HEK293 (cell line): ENCODE measurements at regions not wholly inside any gene's neighbourhood (a gene's known extent, or its start where the extent isn't known, plus 50 kb on each side); places are given as distances from the start of the nearest gene placed in this dataset.

ENCODE experiments used
- CTCF ChIA-PET: fragments of 350-600 bp; formaldehyde crosslinking; extraction: SDS; loops from one replicate; lab custom pipeline; 2021; ENCODE audit warnings: antibody characterized with exemption; lab: Yijun Ruan, JAX
- POLR2A ChIA-PET: fragments of 300-600 bp; formaldehyde crosslinking; extraction: SDS; loops from one replicate; lab custom pipeline; 2020; ENCODE audit warnings: antibody characterized with exemption, inconsistent platforms; lab: Yijun Ruan, JAX
- H3K27ac ChIP-seq: fragments of 200-500 bp; sonication (Bioruptor generic); 2 replicates; pipeline ENCODE4 v1.5.1; 2014; ENCODE audit warnings: low read depth, low read length, control low read depth, inconsistent platforms; ENCODE audit errors: extremely low read depth
- H3K36me3 ChIP-seq, 2 experiments: fragments of 200-500 bp in 1 of 2; sonication (Bioruptor generic) in 1 of 2; 1 replicate in 1 of 2; 2 replicates in 1 of 2; pipeline ENCODE4 v1.5.1; 2014 to 2017; ENCODE audit warnings: inconsistent platforms in 2 of 2, low read length in 2 of 2; ENCODE audit not compliant: control insufficient read depth in 2 of 2, insufficient read depth in 1 of 2
- H3K4me1 ChIP-seq: fragments of 200-500 bp; sonication (Bioruptor generic); 2 replicates; pipeline ENCODE4 v1.5.1; 2014; ENCODE audit warnings: mild to moderate bottlenecking, low read length, inconsistent platforms; ENCODE audit not compliant: control insufficient read depth, insufficient read depth
- H3K4me3 ChIP-seq: 2 replicates; pipeline ENCODE4 v1.5.1; 2011; ENCODE audit warnings: low read depth, mild to moderate bottlenecking, control low read depth, low read length, moderate library complexity
- H3K9me3 ChIP-seq: fragments of 200-500 bp; sonication (Bioruptor generic); 2 replicates; pipeline ENCODE4 v1.5.1; 2014; ENCODE audit warnings: low read depth, low read length, inconsistent platforms; ENCODE audit not compliant: control insufficient read depth, insufficient read depth
- BCL11B ChIP-seq: fragments of 450-650 bp; formaldehyde crosslinking; IDR thresholded peaks from 2 replicates; pipeline ENCODE4 v1.5.1; 2016; ENCODE audit warnings: low read depth, missing biosample characterization, missing genetic modification characterization
- GFI1B ChIP-seq: fragments of 450-650 bp; formaldehyde crosslinking; IDR thresholded peaks from 2 replicates; pipeline ENCODE4 v1.5.1; 2016; ENCODE audit warnings: missing biosample characterization, missing genetic modification characterization
- GLI2 ChIP-seq: fragments of 450-650 bp; formaldehyde crosslinking; IDR thresholded peaks from 2 replicates; pipeline ENCODE4; 2017; ENCODE audit warnings: missing biosample characterization, missing genetic modification characterization, low read depth, borderline replicate concordance
- SETDB1 ChIP-seq: IDR thresholded peaks from one replicate; pipeline ENCODE4 v1.6.1; 2017; ENCODE audit warnings: mild to moderate bottlenecking, low read length, moderate library complexity, mixed read lengths; ENCODE audit not compliant: insufficient read length
- ZFP69B ChIP-seq: fragments of 450-650 bp; formaldehyde crosslinking; IDR thresholded peaks from 2 replicates; pipeline ENCODE4 v1.5.1; 2016; ENCODE audit warnings: missing biosample characterization, missing genetic modification characterization
- ZNF292 ChIP-seq: fragments of 450-650 bp; formaldehyde crosslinking; IDR thresholded peaks from 2 replicates; pipeline ENCODE4 v1.5.1; 2016; ENCODE audit warnings: low read depth, missing biosample characterization, missing genetic modification characterization, borderline replicate concordance
- ZNF335 ChIP-seq: fragments of 450-650 bp; formaldehyde crosslinking; conservative IDR thresholded peaks from 2 replicates; pipeline ENCODE4 v1.5.1; 2016; ENCODE audit warnings: missing biosample characterization, missing genetic modification characterization
- ZNF449 ChIP-seq: fragments of 450-650 bp; formaldehyde crosslinking; IDR thresholded peaks from 2 replicates; pipeline ENCODE4 v1.5.1; 2017; ENCODE audit warnings: missing biosample characterization, mild to moderate bottlenecking, missing genetic modification characterization, moderate library complexity
- ZNF473 ChIP-seq: fragments of 450-650 bp; formaldehyde crosslinking; IDR thresholded peaks from 2 replicates; pipeline ENCODE4 v1.5.1; 2017; ENCODE audit warnings: missing biosample characterization, missing genetic modification characterization
- ZNF513 ChIP-seq: fragments of 450-650 bp; IDR thresholded peaks from 2 replicates; pipeline ENCODE4 v1.5.1; 2018; ENCODE audit warnings: missing biosample characterization, missing genetic modification characterization
- ZNF514 ChIP-seq: fragments of 450-650 bp; formaldehyde crosslinking; IDR thresholded peaks from 2 replicates; pipeline ENCODE4 v1.5.1; 2016; ENCODE audit warnings: missing biosample characterization, missing genetic modification characterization
- ZNF558 ChIP-seq: fragments of 450-650 bp; formaldehyde crosslinking; IDR thresholded peaks from 2 replicates; pipeline ENCODE4 v1.5.1; 2016; ENCODE audit warnings: missing biosample characterization, missing genetic modification characterization
- ZNF677 ChIP-seq: fragments of 450-650 bp; IDR thresholded peaks from 2 replicates; pipeline ENCODE4 v1.5.0; 2018; ENCODE audit warnings: missing biosample characterization, mild to moderate bottlenecking, missing genetic modification characterization, moderate library complexity
- TF ChIP-seq, protein P1 (sequence below): fragments of 450-650 bp; formaldehyde crosslinking; IDR thresholded peaks from 2 replicates; pipeline ENCODE4 v1.5.1; 2016; ENCODE audit warnings: missing biosample characterization, missing genetic modification characterization, borderline replicate concordance

GRCh38 chr7:27361522-27361921, 118.9 kb downstream of the EVX1 start (continued):
- TF ChIP-seq ZNF558 (tag by site-specific recombination) (no peak), ZNF514 (tag by site-specific recombination) (no peak), SETDB1 (no peak), GLI2 (tag by site-specific recombination) (no peak)

DNA sequence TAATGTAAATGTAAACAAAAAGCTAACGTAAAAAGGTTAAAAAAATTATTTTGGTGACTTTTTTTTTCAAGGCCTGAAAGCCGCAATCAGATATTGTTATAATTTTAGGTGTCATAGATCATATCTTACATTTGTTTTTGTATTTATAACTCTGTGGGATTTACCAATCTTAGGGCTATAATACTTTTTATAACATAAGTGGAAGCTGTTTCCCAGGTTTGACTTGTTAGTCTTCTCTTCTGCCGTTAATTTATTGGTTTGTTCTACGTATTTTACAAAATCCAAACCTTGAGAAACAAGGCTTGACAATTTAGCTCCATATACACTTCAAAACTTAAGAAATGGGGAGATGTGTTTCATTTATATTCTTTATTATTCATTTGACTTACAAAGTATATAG, 119.4 kb downstream of the EVX1 start:
- H3K9me3 ChIP-seq: no peaks in the 10 kb centered on the region
- no peaks in the 10 kb centered on the region for H3K36me3 ChIP-seq
- no peaks in the 10 kb centered on the region for H3K4me1 ChIP-seq
- H3K4me3 ChIP-seq: no peak overlapping the region
- CTCF ChIA-PET: no interaction called here
- no peak overlapping the region for H3K27ac ChIP-seq
- no peak for TF ChIP-seq ZNF449 (tag by site-specific recombination)
- no peak for TF ChIP-seq ZFP69B
- TF ChIP-seq GFI1B (tag by site-specific recombination): no peak
- TF ChIP-seq ZNF513 (tag by site-specific recombination): no peak
- TF ChIP-seq, protein P1, sequence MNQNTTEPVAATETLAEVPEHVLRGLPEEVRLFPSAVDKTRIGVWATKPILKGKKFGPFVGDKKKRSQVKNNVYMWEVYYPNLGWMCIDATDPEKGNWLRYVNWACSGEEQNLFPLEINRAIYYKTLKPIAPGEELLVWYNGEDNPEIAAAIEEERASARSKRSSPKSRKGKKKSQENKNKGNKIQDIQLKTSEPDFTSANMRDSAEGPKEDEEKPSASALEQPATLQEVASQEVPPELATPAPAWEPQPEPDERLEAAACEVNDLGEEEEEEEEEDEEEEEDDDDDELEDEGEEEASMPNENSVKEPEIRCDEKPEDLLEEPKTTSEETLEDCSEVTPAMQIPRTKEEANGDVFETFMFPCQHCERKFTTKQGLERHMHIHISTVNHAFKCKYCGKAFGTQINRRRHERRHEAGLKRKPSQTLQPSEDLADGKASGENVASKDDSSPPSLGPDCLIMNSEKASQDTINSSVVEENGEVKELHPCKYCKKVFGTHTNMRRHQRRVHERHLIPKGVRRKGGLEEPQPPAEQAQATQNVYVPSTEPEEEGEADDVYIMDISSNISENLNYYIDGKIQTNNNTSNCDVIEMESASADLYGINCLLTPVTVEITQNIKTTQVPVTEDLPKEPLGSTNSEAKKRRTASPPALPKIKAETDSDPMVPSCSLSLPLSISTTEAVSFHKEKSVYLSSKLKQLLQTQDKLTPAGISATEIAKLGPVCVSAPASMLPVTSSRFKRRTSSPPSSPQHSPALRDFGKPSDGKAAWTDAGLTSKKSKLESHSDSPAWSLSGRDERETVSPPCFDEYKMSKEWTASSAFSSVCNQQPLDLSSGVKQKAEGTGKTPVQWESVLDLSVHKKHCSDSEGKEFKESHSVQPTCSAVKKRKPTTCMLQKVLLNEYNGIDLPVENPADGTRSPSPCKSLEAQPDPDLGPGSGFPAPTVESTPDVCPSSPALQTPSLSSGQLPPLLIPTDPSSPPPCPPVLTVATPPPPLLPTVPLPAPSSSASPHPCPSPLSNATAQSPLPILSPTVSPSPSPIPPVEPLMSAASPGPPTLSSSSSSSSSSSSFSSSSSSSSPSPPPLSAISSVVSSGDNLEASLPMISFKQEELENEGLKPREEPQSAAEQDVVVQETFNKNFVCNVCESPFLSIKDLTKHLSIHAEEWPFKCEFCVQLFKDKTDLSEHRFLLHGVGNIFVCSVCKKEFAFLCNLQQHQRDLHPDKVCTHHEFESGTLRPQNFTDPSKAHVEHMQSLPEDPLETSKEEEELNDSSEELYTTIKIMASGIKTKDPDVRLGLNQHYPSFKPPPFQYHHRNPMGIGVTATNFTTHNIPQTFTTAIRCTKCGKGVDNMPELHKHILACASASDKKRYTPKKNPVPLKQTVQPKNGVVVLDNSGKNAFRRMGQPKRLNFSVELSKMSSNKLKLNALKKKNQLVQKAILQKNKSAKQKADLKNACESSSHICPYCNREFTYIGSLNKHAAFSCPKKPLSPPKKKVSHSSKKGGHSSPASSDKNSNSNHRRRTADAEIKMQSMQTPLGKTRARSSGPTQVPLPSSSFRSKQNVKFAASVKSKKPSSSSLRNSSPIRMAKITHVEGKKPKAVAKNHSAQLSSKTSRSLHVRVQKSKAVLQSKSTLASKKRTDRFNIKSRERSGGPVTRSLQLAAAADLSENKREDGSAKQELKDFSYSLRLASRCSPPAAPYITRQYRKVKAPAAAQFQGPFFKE (tag by site-specific recombination): no peak
- TF ChIP-seq ZNF473 (tag by site-specific recombination): no peak
- no peak for TF ChIP-seq ZNF335 (tag by site-specific recombination)
- TF ChIP-seq BCL11B (tag by site-specific recombination): no peak
- no peak for TF ChIP-seq ZNF292 (tag by site-specific recombination)
- TF ChIP-seq ZNF677: no peak
- POLR2A ChIA-PET: no interaction called here

DNA sequence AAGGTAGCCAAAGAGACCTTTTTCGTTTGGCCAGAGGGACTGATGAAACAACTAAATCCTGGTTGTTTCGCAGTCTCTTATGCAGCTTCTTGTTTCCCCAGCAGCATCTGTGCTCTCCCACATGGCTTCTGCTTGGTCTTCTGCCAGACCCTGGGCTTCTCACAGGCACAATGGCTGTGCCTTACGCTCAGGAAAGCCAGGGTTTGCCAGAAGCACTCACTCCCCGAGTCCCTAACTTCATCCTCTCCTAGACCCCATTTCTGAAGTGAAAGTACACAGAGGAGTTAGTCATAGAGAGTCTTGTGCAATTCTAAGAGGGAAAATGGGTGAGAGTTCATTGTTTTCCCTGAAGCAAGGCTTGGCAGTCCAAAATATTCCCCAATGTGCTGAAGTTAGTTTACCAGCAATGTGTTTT, 121.7 kb downstream of the EVX1 start:
- H3K27ac ChIP-seq: no peak overlapping the region
- TF ChIP-seq ZNF473 (tag by site-specific recombination) (no peak), ZNF335 (tag by site-specific recombination) (0 out of 2 replicates have a peak, but pooled peaks have one; percentile 30)
- no peaks in the 10 kb centered on the region for H3K4me1 ChIP-seq
- POLR2A ChIA-PET: interaction anchor here (0.6 kb wide), 1 partner anchor 130 kb away, joined by 9 read pairs; no protein-coding TSS in a partner anchor
- CTCF ChIA-PET: interaction anchor here (0.6 kb wide), 1 partner anchor 10 kb away, joined by 4 read pairs; no protein-coding TSS in a partner anchor
- H3K9me3 ChIP-seq: no peaks in the 10 kb centered on the region
- no peak overlapping the region for H3K4me3 ChIP-seq
- H3K36me3 ChIP-seq: no peaks in the 10 kb centered on the region
